HG02642 (cell line): ENCODE measurements at regions not wholly inside any gene's neighbourhood (a gene's known extent, or its start where the extent isn't known, plus 50 kb on each side); places are given as distances from the start of the nearest gene placed in this dataset.

Experiments used
- ATAC-seq: cut with Tn5 transposase; IDR thresholded peaks from one replicate; pipeline ENCODE4 v1.9.1; 2021; ENCODE audit warnings: mild to moderate bottlenecking; ENCODE audit not compliant: unreplicated experiment, poor library complexity

DNA sequence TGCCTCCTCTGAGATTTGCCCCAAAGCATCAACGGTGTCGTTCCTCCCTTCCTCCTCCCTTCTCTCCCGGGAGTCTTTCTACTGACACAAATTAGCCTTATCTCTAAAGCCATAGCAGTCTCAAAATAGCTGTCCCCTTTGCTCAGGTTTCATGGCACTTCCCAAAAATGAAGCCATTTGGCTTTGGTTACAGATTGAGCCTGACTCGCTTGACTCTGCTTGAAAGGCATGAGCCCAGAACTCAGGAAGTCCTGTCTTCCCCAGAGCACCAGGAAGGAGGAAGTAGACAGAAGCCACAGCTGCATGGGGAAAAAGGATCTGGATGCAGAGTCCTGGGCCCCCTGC, 234.4 kb upstream of the RGPD4 start:
- ATAC-seq: no peak

DNA sequence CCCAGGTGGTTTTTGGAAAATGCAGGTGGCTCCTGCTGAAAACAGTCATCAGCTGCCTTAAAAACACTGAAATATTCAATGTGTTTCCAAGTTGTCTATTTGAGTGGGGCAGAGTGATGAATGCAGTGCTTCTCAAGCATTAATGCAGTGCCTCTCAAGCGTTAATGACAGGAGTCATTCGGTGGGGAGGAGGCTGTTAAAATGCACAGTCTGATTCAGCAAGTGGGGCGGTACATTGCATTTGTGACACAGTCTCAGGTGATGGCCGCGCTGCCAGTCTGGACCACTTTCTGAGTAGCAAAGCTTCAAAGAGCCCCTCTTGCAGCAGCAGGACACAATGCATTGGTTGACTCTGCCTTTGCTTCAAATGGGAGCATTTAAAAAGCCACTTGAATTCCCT, 231.4 kb upstream of the RGPD4 start:
- no peak for ATAC-seq

DNA sequence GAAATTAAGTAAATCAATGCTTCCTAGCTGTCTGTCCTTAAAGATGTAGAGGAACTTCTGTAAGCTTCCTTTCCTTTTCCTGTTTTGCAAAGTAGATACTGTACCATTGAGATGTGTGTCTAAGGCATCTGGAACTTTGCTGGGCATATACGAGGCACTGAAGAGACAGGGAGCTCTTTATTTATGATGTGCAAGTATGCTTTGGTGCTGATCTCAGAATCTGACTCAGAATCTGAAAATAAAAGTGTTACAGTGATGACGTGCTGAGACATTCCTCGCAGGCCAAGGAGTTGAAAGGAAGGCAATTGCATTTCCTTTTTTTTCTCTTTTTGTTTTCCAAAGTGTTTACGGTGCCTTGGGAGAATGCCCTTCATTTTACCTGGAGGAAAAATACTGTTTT, 230.9 kb upstream of the RGPD4 start:
- no peak for ATAC-seq

DNA sequence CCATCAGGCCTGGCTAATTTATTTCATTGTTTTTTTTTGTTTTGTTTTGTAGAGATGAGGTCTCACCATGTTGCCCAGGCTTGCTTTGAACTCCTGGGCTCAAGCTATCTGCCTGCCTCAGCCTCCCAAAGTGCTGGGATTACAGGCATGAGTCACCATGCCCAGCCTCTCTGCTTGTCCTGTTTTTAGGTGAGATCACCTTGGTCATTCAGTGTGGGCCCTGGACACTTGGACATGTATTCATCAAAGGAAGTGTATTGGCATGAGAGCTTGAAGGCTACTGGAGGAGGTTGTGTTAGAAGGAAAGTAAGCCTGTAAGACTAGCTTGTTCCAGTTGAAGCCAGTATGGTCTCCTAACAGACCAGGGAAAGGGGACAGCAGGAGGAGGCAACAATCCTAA, 229.2 kb upstream of the RGPD4 start:
- no peak for ATAC-seq

DNA sequence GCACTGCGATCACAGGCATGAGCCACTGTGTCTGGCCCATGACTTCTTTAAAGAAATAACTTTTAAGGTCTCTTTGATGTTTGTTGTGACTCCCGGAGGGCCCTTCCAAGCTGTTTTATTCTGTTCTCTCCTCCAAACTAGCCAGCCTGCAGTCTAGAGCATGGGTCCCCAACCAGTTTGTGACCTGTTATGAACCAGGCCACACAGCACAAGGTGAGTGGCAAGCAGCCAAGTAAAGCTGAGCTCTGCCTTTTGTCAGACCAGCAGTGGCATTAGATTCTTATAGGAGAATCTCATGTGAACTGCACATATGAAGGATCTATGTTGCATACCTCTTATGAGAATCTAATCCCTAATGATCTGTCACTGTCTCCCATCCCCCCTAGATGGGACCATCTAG, 223.9 kb upstream of the RGPD4 start:
- ATAC-seq: no peak

DNA sequence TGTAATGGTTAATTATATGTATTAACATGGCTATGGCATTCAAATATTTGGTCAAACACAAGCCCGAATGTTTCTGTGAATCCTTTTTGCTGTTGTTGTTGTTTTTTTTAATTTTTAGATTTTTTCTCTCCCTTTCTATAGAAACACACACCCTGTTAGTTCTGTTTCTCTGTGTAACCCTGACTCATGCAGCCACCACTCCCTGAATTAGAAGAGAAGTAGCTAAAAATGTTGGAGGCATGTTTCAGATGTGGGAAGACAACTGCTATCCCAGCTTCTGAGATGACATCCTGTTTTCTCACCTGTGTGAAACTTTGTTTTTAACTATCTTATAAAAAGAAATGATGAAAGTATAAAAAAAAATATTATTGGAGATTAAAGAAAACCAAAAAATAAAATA, 219.6 kb upstream of the RGPD4 start:
- ATAC-seq: no peak

DNA sequence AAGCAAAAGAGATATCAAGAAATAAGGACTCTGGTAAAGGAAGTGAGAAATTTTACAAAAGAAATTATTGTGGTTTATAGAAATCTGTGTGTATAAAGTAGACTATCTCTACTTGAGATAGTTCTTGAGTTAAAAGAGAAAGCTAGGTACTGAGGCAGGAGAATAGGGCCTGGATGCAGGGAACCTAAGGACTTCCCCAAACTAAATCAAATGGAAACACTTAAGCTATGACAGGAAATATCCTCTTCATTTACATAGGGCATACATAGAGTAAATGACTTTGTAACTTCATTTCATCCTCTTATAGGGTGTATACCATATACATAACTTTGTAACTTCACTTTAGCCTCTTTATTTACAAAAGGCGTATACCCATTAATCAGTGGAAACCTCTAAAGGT, 219.2 kb upstream of the RGPD4 start:
- no peak for ATAC-seq

DNA sequence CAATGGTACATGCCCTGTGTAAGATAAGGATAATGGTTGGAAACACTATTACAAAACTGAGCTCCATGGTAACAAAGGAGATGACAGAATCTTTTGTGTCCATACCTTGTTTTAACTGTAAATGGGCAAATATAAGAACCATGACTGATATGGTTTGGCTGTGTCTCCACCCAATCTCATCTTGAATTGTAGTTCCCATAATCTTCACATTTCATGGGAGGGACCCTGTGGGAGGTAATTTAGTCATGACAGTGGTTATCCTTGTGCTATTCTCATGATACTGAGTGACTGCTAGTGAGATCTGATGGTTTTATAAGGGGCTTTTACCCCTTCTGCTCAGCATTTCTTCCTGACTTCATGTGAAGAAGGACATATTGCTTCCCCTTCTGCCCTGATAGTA, 211.7 kb upstream of the RGPD4 start:
- ATAC-seq: no peak

DNA sequence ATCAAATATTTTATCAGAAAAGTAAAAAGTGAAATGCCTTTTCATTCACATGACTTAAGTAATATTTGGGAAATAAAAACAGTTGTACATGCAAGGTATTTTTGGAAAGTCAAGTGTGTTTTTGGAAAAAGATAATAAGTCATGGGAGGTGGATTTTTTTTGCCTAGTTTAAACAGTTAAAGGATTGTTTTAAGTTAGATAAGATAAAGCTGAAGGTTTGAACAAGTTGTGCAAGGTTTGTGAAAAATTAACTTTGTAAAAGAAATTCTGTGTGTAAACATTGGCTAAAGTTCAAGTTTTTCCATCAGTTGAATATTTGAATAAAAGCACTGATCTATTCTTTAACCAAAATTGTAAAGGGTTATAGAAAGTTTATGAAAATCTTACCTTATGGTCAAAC, 207.9 kb upstream of the RGPD4 start:
- no peak for ATAC-seq

DNA sequence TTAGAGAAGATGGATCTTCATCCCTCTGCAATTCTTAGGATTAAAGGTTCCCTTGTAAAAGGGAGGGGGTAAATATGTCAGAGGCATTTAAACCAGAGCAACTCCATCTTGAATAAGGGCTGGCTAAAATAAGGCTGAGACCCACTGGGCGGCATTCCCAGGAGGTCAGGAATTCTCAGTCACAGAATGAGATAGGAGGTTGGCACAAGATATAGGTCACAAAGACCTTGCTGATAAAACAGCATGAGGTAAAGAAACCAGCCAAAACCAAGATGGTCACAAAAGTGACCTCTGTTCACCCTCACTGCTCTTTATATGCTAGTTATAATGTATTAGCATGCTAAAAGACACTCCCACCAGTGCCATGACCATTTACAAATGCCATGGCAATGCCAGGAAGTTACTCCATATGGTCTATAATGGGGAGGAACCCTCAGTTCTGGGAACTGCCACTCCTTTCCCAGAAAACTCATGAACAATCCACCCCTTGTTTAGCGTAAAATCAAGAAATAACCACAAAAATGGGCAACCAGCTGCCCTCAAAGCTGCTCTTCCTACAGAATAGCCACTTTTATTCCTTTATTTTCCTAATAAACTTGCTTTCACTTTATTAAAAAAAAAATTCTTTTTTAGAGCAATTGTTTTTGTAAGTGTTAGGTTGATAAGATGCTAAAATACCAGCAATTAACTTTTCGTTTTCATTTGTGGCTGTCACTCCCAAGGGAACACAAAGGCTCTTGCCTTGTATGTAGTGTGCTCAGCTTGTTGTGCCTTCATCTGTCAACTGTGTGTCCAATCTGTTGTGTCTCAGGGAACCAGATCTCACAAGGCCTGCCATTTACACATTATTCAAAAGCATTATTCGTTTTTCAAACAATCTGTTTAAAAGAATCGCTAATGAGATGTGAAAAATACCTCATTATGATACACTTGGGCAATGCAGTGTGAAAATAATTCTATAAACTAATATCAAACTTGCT, 205.2 kb upstream of the RGPD4 start:
- ATAC-seq: no peak

DNA sequence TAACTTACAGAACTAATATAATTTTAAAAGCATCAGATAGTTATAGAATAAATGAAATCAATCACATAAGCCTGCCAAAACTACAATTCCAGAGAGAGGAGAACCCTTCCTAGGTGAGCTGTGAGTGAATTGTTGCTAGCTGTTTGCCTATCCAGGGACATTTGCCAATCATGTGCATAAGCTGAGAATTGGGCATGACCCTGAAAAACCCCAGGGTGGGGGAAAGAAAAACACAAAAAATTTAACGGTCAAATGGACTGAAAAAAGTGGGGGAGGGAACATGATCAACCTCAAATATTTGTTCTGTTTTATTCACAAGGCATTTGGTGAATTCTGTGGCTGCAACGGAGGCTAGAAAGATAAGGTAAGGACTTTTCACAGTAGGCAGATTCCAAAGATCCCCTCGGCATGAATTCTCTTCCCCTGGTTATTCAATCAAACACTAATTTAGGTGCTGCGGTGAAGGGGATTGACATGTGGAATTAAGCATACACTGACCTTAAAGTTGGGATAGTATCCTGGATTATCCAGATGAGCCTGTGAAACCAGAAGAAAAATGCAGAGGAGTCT, 203.9 kb upstream of the RGPD4 start:
- ATAC-seq: no peak

DNA sequence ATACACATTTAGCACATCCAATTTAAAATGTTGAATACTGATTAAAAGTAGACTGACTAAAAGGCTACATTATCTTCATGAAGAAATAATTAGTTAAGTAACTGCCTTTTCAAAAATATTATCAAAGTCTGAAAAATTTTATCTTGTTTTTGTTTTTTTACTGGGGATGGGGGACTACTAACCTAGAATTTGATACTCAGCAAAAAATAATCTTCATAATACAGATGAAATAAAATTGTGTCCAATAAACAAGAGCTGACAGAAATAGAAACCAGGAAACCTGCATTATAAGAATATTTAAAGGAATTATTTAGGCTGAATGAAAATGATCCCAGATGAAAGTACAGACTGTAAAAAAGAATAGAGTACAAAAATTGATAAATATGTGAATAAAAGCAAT, 200.7 kb upstream of the RGPD4 start:
- no peak for ATAC-seq

DNA sequence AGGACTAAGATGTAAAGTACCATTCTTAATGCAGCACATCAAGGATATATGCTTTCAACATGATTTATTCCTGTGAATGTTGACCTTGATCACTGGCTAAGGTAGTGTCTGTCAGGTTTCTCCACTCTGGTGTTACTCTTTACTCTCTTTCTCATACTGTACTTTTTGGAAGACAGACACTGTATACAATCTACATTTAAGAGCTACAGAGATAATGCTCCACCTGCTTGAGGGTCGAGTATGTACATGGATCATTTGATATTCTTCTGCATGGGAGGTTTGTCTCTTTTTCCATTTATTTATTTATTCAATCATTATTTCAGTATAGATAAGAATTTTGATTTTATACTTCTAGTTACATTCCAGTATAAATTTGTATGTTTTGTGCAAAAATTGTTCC, 199.5 kb upstream of the RGPD4 start:
- ATAC-seq: no peak

DNA sequence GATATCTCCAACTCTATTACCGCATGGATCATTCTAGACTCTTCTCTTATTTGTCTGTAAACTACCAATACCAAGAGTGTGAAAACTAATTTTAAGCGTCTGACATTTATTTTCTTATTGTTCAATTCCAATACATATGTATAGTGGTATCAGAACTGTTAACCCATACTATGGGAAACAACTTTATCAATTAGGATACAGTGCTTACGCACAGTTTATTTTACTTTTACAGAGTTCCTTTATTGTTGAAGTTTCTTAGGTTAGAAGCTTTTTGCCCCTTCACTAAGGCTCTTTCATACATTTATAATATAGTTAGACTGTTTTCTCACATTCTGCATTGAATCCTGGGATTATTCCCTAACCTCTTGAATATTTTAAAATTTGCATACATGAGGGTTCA, 198.8 kb upstream of the RGPD4 start:
- no peak for ATAC-seq

DNA sequence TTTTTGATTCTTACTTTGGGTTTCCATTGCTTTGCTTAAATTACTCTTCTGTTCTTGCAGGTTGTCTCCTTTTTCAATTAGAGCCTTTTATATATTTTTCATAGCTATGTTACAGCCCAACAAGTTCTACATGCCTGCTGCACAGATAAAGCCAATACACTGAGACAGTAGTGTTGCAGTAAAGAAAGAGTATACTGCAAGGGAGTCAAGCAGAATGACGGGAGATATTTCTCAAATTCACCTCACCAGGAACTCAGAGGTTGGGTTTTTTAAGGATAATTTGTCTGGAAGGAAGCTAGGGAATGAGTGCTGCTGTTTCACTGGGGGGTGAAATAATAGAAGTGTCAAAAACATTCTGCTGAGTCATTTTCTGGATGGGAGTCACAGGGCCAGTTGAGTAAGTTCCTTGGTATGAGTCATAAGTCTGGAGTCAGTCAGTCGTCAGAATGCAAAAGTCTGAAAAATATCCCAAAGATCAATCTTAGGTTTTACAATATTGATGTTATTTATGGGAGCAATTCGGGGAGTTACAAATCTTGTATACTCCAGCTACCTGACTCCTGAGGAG, 193.0 kb upstream of the RGPD4 start:
- ATAC-seq: no peak

DNA sequence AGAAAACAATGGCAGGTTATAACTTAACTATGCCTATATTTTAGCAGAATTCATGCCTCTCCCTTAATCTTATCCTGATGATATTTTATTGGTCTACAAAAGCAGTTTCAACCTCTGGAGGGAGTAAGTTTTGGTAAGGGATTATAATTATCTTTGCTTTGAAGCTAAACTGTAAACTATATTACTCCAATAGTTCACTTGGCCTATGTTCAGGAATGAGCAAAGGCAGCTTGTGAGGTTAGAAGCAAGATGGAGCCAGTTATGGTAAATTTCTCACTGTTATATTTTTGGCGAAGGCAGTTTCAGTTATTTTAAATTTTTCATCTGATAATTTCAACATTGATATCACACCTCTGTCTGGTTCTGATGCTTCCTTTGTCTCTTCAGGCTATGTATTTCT, 192.5 kb upstream of the RGPD4 start:
- ATAC-seq: no peak

DNA sequence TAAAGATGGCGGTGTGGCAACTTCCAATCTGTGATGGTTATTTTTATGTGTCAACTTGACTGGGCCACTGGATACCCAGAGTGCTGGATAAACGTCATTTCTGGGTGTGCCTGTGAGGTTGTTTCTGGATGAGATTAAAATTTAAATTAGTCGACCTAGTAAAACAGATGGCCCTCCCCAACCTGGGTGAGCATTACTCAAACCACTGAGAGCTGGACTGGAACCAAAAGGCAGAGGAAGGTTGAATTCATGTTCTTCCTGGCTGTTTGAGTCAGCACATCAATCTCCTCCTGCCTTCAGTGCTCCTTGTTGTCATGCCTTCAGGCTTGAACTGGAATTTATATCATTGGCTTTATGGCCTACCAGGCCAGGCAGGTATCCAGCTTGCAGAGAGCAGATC, 190.8 kb upstream of the RGPD4 start:
- ATAC-seq: no peak

DNA sequence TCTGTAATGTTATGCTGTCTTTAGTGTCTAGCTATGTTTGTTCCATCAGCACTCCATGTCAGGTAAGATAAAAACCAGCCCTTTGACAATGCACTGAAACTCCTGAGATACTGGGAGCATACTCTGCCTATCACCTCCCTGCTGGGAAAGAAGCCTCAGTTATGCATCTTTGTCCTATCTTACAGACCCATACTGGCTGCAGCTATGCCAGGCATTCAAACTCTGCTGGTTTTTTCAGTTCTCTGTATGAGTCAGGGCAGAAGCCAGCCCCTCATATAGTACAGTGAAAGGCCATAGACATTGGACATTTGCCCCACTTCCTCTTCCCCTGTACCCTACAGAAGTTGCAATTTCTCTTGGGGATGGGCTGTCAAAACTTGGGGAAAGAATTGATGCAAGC, 181.1 kb upstream of the RGPD4 start:
- ATAC-seq: no peak

DNA sequence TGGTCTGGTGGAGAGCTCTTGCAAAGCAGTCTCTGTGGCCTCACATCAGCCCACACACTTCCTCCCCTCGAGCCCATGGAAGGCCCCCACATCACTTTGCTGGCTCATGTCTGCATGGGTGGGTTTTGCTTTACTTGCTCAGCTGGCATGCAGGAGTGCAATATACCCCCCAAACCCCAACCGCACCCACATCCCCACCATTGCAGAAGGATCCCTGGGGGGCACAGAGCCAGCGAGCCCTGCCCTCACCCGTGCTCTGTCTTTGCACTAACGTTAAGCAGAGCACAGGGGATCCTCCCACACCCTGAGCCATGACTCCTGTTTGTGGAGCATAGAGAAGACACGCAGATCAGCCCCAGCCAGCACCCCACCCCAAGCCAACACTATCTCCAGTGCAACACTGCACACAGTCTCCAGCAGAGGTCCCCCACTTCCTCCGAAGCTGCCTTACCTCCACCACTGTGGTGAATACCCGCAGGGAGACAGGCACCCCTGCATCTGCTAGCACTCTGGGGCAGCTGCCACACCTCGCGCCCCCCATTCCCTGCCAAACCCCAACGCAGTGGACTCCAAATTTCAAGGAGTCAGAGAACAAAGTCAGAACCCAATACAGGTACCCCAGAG, 177.8 kb upstream of the RGPD4 start:
- ATAC-seq: no peak

DNA sequence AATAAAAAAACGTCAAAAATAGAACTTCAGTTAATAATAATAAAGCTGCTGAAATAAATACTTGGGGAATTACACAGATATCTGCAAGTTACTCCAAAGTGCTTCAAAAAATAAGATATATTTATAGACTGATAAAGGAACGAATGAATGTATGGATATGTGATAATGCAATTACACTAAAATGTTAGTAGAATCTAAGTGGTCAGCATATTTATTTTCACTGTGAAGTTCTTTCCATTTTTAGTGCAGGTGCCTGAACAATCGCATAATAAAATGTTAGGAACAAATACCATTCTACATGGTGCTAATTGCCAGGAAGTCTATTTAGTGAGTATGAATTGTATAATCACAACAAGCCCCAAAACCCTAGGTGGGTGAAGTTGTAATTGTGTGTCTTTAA, 169.6 kb upstream of the RGPD4 start:
- ATAC-seq: no peak

DNA sequence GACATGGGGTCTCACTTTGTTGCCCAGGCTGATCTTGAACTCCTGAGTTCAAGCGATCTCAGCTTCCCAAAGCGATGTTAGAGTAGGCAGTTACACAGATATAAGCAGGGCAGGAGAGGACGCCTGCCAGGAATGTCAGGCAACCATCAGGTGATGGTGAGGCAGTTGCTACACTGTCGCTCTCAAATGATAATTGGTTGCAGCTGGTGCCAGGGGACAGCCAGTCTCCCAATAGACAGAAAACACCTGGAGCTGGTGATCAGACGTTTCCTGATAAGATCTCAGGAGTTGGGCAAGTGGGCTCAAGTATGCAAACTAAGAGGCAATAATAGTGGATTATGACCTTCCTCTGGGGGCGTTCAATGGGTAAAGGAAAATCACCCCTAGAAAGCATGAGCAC, 163.1 kb upstream of the RGPD4 start:
- no peak for ATAC-seq
